ENCODE measurements at regions not wholly inside any gene's neighbourhood (a gene's known extent, or its start where the extent isn't known, plus 50 kb on each side); places are given as distances from the start of the nearest gene placed in this dataset.

DNA sequence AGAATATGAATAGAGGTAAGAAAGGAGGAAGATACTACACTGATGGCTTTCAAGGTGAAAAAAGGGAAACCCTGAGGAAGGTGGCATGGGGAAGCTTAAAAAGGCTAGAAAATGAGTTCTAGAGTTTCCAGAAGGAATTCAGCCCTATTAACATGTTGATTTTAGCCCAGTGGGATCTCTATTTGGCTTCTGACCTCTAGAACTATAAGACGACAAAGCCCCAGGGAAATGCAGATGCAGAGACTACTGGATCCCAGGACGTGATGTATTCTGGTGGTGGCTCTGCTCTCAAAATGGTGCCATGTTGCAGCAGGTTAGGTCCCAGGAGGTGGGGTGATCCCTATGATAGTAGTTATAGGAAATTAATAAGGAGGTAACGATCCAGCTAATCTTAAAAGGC, 120.4 kb downstream of the TMA16 start:
- no CpG with 5 or more reads among the region's 3 CpGs for WGBS (ENCODE audit: extremely low coverage, insufficient read length, low lambda C conversion rate)
- Histone ChIP-seq H3K18ac (ENCODE audit: insufficient read length, low read depth, low read length) (no peak overlapping the region), H2AFZ (ENCODE audit: low read length) (no peak overlapping the region), H3T11ph (ENCODE audit: low read length) (no peak overlapping the region), H3K14ac (ENCODE audit: insufficient read depth, low read length) (no peak overlapping the region), H2BK15ac (ENCODE audit: low read depth, low read length) (no peak overlapping the region), H4K20me1 (ENCODE audit: control insufficient read depth, insufficient read depth, insufficient read length) (no peaks in the 10 kb centered on the region), H3K4ac (ENCODE audit: low read depth, low read length) (no peak overlapping the region), H2AK5ac (ENCODE audit: insufficient read length, low read length) (no peak overlapping the region), H3K9me3 (ENCODE audit: control insufficient read depth, low read depth, low read length) (no peaks in the 10 kb centered on the region), H3K9ac (ENCODE audit: extremely low read depth, insufficient read length, low read length) (no peak overlapping the region), H4K91ac (ENCODE audit: insufficient read length, low read depth, low read length) (no peak overlapping the region), H3K23me2 (ENCODE audit: insufficient read length, low read depth, low read length, poor library complexity, severe bottlenecking) (no peaks in the 10 kb centered on the region), H2BK120ac (ENCODE audit: low read depth, low read length, poor library complexity, severe bottlenecking) (no peak overlapping the region), H3K79me2 (ENCODE audit: insufficient read depth, low read length) (no peaks in the 10 kb centered on the region), H4K8ac (replicated peaks; ENCODE audit: insufficient read length, low read depth, low read length) (no peak overlapping the region), H3K79me1 (ENCODE audit: insufficient read depth, low read depth, low read length, poor library complexity, severe bottlenecking) (no peaks in the 10 kb centered on the region), H2BK5ac (ENCODE audit: insufficient read length, low read length) (no peak overlapping the region), H3K27me3 (ENCODE audit: insufficient read depth, low read length) (no peaks in the 10 kb centered on the region), H3K23ac (ENCODE audit: insufficient read length, low read depth, low read length) (no peak overlapping the region), H2BK20ac (ENCODE audit: low read depth, low read length, poor library complexity, severe bottlenecking) (no peak overlapping the region), H2BK12ac (ENCODE audit: insufficient read length, low read depth, low read length) (no peak overlapping the region), H3K4me1 (ENCODE audit: insufficient read depth, low read length) (0 out of 2 replicates have a peak, but pooled peaks cover 2% of the 10 kb centered on the region), H3K27ac (ENCODE audit: insufficient read length, low read depth, low read length) (no peak overlapping the region), H3K56ac (ENCODE audit: insufficient read length, low read depth, low read length) (no peak overlapping the region), H4K5ac (ENCODE audit: insufficient read length, low read depth, low read length) (no peak overlapping the region), H3K4me2 (ENCODE audit: insufficient read depth, insufficient read length, low read length) (no peak overlapping the region)
- H3K4me1 Mint-ChIP-seq, result peaks cover 6 to 9% of the 10 kb centered on the region in 2 experiments; a peak in 3 of 4 replicates
- peaks cover 0 to 4% of the 10 kb centered on the region in 2 experiments; a peak in 1 of 5 replicates for H3K9me3 Mint-ChIP-seq
- H3K4me3 Mint-ChIP-seq, result no peak overlapping the region
- no peak for DNase-seq
- peak overlapping the region in 1 of 3 experiments; percentile 12; a peak in 2 of 7 replicates for H3K27ac Mint-ChIP-seq
- H3K27me3 Mint-ChIP-seq (ENCODE audit: low read depth), result no peaks in the 10 kb centered on the region
- TF ChIP-seq, protein P1, sequence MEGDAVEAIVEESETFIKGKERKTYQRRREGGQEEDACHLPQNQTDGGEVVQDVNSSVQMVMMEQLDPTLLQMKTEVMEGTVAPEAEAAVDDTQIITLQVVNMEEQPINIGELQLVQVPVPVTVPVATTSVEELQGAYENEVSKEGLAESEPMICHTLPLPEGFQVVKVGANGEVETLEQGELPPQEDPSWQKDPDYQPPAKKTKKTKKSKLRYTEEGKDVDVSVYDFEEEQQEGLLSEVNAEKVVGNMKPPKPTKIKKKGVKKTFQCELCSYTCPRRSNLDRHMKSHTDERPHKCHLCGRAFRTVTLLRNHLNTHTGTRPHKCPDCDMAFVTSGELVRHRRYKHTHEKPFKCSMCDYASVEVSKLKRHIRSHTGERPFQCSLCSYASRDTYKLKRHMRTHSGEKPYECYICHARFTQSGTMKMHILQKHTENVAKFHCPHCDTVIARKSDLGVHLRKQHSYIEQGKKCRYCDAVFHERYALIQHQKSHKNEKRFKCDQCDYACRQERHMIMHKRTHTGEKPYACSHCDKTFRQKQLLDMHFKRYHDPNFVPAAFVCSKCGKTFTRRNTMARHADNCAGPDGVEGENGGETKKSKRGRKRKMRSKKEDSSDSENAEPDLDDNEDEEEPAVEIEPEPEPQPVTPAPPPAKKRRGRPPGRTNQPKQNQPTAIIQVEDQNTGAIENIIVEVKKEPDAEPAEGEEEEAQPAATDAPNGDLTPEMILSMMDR (conservative IDR thresholded peaks at IDR 0.05), result no peak
- H3K36me3 Mint-ChIP-seq (ENCODE audit: insufficient read depth in 1 of 3, low read depth in 3 of 3), result peaks cover 0 to 4% (median 3%) of the 10 kb centered on the region in 3 experiments; a peak in 1 of 7 replicates
